Keratinocyte (primary cell): ENCODE measurements at regions not wholly inside any gene's neighbourhood (a gene's known extent, or its start where the extent isn't known, plus 50 kb on each side); places are given as distances from the start of the nearest gene placed in this dataset.

Source experiments
- CTCF ChIP-seq, 3 experiments: IDR thresholded peaks in 1 of 3; conservative IDR thresholded peaks in 1 of 3; optimal IDR thresholded peaks in 1 of 3; 2 replicates in 2 of 3; 3 replicates in 1 of 3; pipeline versions ENCODE3 to v1.5.1; 2011; ENCODE audit warnings: low read length in 3 of 3, mild to moderate bottlenecking in 3 of 3, moderate library complexity in 2 of 3, control low read depth in 1 of 3, inconsistent platforms in 1 of 3; ENCODE audit not compliant: insufficient read depth in 2 of 3; ENCODE audit errors: extremely low read depth in 1 of 3
- EZH2 ChIP-seq: IDR thresholded peaks from one replicate; pipeline ENCODE4 v1.6.1; 2012; ENCODE audit warnings: inconsistent platforms, mild to moderate bottlenecking, low read length, moderate library complexity

GRCh38 chr10:111478651-111479050 is 401.8 kb downstream of the ADRA2A start:
- TF ChIP-seq CTCF (optimal IDR thresholded peaks at IDR 0.05 in 1 of 3, IDR thresholded peaks at IDR 0.05 in 1 of 3, conservative IDR thresholded peaks at IDR 0.05 in 1 of 3; ENCODE audit: extremely low read depth in 1 of 3, insufficient read depth in 2 of 3, low read length in 3 of 3) (no peak), EZH2 (no peak)
